GM12878 (cell line): ENCODE measurements at regions not wholly inside any gene's neighbourhood (a gene's known extent, or its start where the extent isn't known, plus 50 kb on each side); places are given as distances from the start of the nearest gene placed in this dataset.

Source experiments
- ATAC-seq: fragments of 200-7000 bp; cut with Tn5 transposase; 3 replicates; pipeline ENCODE4 v1.9.1; 2020; ENCODE audit warnings: mild to moderate bottlenecking, moderate library complexity
- BruUV-seq: library from RNA; stranded (reverse); fragments of 400-500 nt; replicated peaks from 2 replicates; lab custom pipeline; 2021; lab: Mats Ljungman, UMichigan
- CTCF ChIA-PET: fragments of 300-600 bp; sonication (Branson Sonifier 250); formaldehyde crosslinking; extraction: SDS; loops from one replicate; lab custom pipeline; 2021; ENCODE audit warnings: inconsistent platforms; lab: Yijun Ruan, JAX
- POLR2A ChIA-PET: fragments of 350-600 bp; formaldehyde crosslinking; extraction: SDS; loops from one replicate; lab custom pipeline; 2021; ENCODE audit warnings: inconsistent platforms; lab: Charles Lee
- RAD21 ChIA-PET: fragments of 300-600 bp; sonication (Branson Sonifier 250); formaldehyde crosslinking; loops from one replicate; lab custom pipeline; 2023; ENCODE audit warnings: antibody characterized with exemption; ENCODE audit not compliant: unreplicated experiment; lab: Charles Lee
- SMC1A ChIA-PET: fragments of 300-600 bp; sonication (Branson Sonifier 250); formaldehyde crosslinking; loops from one replicate; lab custom pipeline; 2023; ENCODE audit not compliant: unreplicated experiment, uncharacterized antibody; lab: Charles Lee
- DNase-seq: peaks from one replicate; pipeline ENCODE4 v3.0.0-alpha.2; 2011; ENCODE audit warnings: low read depth, low spot score
- FAIRE-seq: peaks from 3 replicates; lab custom pipeline; 2011; peaks lifted over from hg19 to GRCh38; lab: Jason Lieb, UNC
- H2AFZ ChIP-seq: 2 replicates; pipeline ENCODE4 v1.6.0; 2011; ENCODE audit warnings: low read depth, low read length, control low read depth; ENCODE audit not compliant: control insufficient read depth
- H3K27ac ChIP-seq: 2 replicates; pipeline ENCODE4 v1.5.1; 2011; ENCODE audit warnings: control low read depth; ENCODE audit not compliant: control insufficient read depth, insufficient read depth
- H3K27me3 ChIP-seq, 2 experiments: replicated peaks in 1 of 2; 2 replicates each; pipeline versions ENCODE4 v1.6.0 to v1.6.1; 2011; ENCODE audit warnings: low read length in 1 of 2; ENCODE audit not compliant: control insufficient read depth in 2 of 2, insufficient read depth in 2 of 2
- H3K36me3 ChIP-seq, 2 experiments: 2 replicates each; pipeline ENCODE4 v1.5.1; 2011; ENCODE audit warnings: low read length in 1 of 2; ENCODE audit not compliant: control insufficient read depth in 2 of 2, insufficient read depth in 2 of 2
- H3K4me1 ChIP-seq: 2 replicates; pipeline ENCODE4 v1.6.1; 2011; ENCODE audit warnings: mild to moderate bottlenecking, low read length, moderate library complexity, mixed read lengths; ENCODE audit not compliant: control insufficient read depth, insufficient read depth
- H3K4me2 ChIP-seq: 2 replicates; pipeline ENCODE4 v1.6.0; 2011; ENCODE audit warnings: control low read depth; ENCODE audit not compliant: control insufficient read depth, insufficient read depth
- H3K4me3 ChIP-seq: fragments of 200-600 bp; sonication (generic); 2 replicates; pipeline ENCODE4 v1.5.1; 2016
- H3K79me2 ChIP-seq: 2 replicates; pipeline ENCODE4 v1.6.0; 2011; ENCODE audit warnings: low read length; ENCODE audit not compliant: control insufficient read depth, insufficient read depth
- H3K9ac ChIP-seq: 2 replicates; pipeline ENCODE4 v1.8.0; 2011; ENCODE audit warnings: low read length, control low read depth, mixed read lengths; ENCODE audit not compliant: control insufficient read depth, insufficient read depth
- H3K9me3 ChIP-seq: replicated peaks from 3 replicates; pipeline ENCODE4 v1.5.1; 2011; ENCODE audit warnings: mild to moderate bottlenecking, low read length; ENCODE audit not compliant: control insufficient read depth, insufficient read depth
- H4K20me1 ChIP-seq: 2 replicates; pipeline ENCODE4 v1.6.0; 2011; ENCODE audit not compliant: control insufficient read depth, insufficient read depth
- ATF7 ChIP-seq: fragments of 450-650 bp; IDR thresholded peaks from 2 replicates; pipeline ENCODE4 v1.6.1; 2016; ENCODE audit warnings: low read depth, mild to moderate bottlenecking
- HDGF ChIP-seq: fragments of 450-650 bp; IDR thresholded peaks from 2 replicates; pipeline ENCODE4 v1.6.1; 2016; ENCODE audit warnings: antibody characterized with exemption
- MTA2 ChIP-seq: fragments of 450-650 bp; IDR thresholded peaks from 2 replicates; pipeline ENCODE4 v1.6.1; 2016; ENCODE audit warnings: low read depth, mild to moderate bottlenecking, moderate library complexity
- NR2F1 ChIP-seq: fragments of 450-650 bp; conservative IDR thresholded peaks from 2 replicates; pipeline ENCODE4 v1.6.1; 2017; ENCODE audit warnings: mild to moderate bottlenecking
- PAX5 ChIP-seq: IDR thresholded peaks from 2 replicates; pipeline ENCODE4 v1.6.1; 2011; ENCODE audit warnings: low read depth, low read length, borderline replicate concordance
- SREBF1 ChIP-seq: IDR thresholded peaks from 2 replicates; pipeline ENCODE4 v1.6.1; 2012; ENCODE audit warnings: mild to moderate bottlenecking, low read length
- YY1 ChIP-seq: IDR thresholded peaks from 2 replicates; pipeline ENCODE4 v1.6.1; 2011; ENCODE audit warnings: low read depth, mild to moderate bottlenecking, low read length
- whole genome bisulfite sequencing: methylation state at CpG from one replicate; pipeline ENCODE4 v1.1.6; 2016; ENCODE audit warnings: low lambda C conversion rate; ENCODE audit not compliant: insufficient replicate concordance, insufficient coverage; ENCODE audit errors: missing lambda C conversion rate; 5-methylcytosine and 5-hydroxymethylcytosine counted together
- in situ Hi-C: fragments of 300-500 bp; cut with MboI; formaldehyde crosslinking; loops from 9 replicates; pipeline ENCODE4 v1.14.3; 2018; ENCODE audit warnings: mixed read lengths
- intact Hi-C: fragments of 100-400 bp; cut with micrococcal nuclease; formaldehyde crosslinking; loops from one replicate; pipeline ENCODE4 v1.14.2; 2022; ENCODE audit not compliant: unreplicated experiment

DNA sequence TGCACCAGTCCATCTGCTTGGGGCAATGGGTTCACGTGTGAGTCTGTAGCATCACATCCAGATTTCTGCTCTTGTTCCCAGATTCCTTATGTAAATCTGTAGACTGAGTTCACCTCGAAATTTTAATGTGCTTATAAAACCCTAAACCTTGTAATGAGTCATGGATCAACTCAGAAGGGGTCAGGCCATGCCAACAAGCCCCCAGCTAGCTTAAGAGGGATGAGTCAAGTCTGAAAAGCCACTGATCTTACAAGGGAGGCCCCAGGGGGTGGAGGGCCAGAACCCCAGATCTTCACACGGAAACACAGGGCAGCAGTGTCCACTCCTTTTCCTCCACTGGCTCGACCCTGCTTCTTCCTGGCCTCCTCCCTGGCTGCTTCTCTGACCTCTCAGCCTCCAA, 399.1 kb upstream of the CDH5 start:
- Histone ChIP-seq H3K4me2 (no peak overlapping the region), H3K27me3 (no peaks in the 10 kb centered on the region), H3K9me3 (no peaks in the 10 kb centered on the region), H3K9ac (no peak overlapping the region), H3K4me3 (no peak overlapping the region), H3K27ac (no peak overlapping the region), H3K4me1 (no peaks in the 10 kb centered on the region), H3K79me2 (no peaks in the 10 kb centered on the region), H4K20me1 (no peaks in the 10 kb centered on the region), H3K36me3 (no peaks in the 10 kb centered on the region), H2AFZ (no peak overlapping the region)
- 4% methylated on average over 4 of the region's 4 CpGs for WGBS
- no TSS peak for BruUV-seq
- ChIA-PET CTCF (no interaction called here), POLR2A (no interaction called here), SMC1A (no interaction called here), RAD21 (no interaction called here)
- FAIRE-seq (no peak), DNase-seq (no peak), ATAC-seq (no peak)
- in situ Hi-C loops, result no loop called here
- TF ChIP-seq NR2F1 (no peak), HDGF (no peak), MTA2 (no peak), PAX5 (no peak), YY1 (no peak)
- intact Hi-C loops, result no loop called here

DNA sequence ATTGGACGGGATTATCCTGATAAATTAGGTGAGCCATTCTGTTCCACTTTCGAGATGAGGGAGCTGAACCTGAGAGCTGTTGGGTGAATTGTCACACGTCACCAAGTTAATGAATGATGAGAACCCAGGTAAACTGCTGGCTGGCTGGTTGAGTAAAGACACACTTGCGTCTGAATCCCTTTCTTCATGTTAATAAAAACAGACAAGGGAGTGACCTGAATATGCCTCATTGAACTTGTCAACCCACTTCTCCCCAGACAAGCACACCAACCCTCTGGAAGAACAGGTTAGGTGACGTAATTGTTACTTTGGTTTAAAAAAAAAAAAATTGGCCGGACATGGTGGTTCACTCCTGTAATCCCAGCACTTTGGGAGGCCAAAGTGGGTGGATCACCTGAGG, 400.9 kb upstream of the CDH5 start:
- intact Hi-C loops, result no loop called here
- ChIA-PET SMC1A (no interaction called here), CTCF (no interaction called here), POLR2A (no interaction called here)
- in situ Hi-C loops, result no loop called here
- H3K4me2 ChIP-seq, result no peak overlapping the region
- no peaks in the 10 kb centered on the region for H4K20me1 ChIP-seq
- DNase-seq, result no peak
- FAIRE-seq, result no peak
- WGBS, result 25% methylated on average over 6 of the region's 6 CpGs
- BruUV-seq, result no TSS peak
- no peak overlapping the region for H2AFZ ChIP-seq
- H3K4me1 ChIP-seq, result no peaks in the 10 kb centered on the region
- H3K4me3 ChIP-seq, result no peak overlapping the region
- H3K79me2 ChIP-seq, result no peaks in the 10 kb centered on the region
- H3K27me3 ChIP-seq, result no peaks in the 10 kb centered on the region
- no peaks in the 10 kb centered on the region for H3K36me3 ChIP-seq
- TF ChIP-seq ATF7, result 0 out of 2 replicates have a peak, but pooled peaks have one; percentile 32
- TF ChIP-seq SREBF1, result no peak
- TF ChIP-seq, all 136 proteins: peak for 1
- Histone ChIP-seq H3K9ac (no peak overlapping the region), H3K27ac (no peak overlapping the region), H3K9me3 (no peaks in the 10 kb centered on the region)
- RAD21 ChIA-PET, result no interaction called here
- ATAC-seq, result no peak
